ENCODE measurements at regions not wholly inside any gene's neighbourhood (a gene's known extent, or its start where the extent isn't known, plus 50 kb on each side); places are given as distances from the start of the nearest gene placed in this dataset.

- TF ChIP-seq CTCF (IDR thresholded peaks at IDR 0.05) (no peak), POLR2A (IDR thresholded peaks at IDR 0.05) (no peak)
These were observed 531.5 kb downstream of the COL12A1 start for GRCh38 chr6:74674377-74674776.
